SK-N-MC (cell line): ENCODE measurements at regions not wholly inside any gene's neighbourhood (a gene's known extent, or its start where the extent isn't known, plus 50 kb on each side); places are given as distances from the start of the nearest gene placed in this dataset.

ENCODE experiments used
- EZH2 ChIP-seq: fragments of 200-600 bp; sonication (generic); IDR thresholded peaks from one replicate; pipeline ENCODE4 v1.6.1; 2017; ENCODE audit warnings: antibody characterized with exemption
- FOXP2 ChIP-seq: optimal IDR thresholded peaks from 2 replicates; pipeline ENCODE3; 2011; ENCODE audit warnings: mild to moderate bottlenecking, moderate library complexity; ENCODE audit not compliant: insufficient read depth; ENCODE audit errors: extremely low read length, control extremely low read depth
- POLR2AphosphoS5 ChIP-seq: IDR thresholded peaks from 2 replicates; pipeline ENCODE4 v1.6.1; 2012; ENCODE audit warnings: mild to moderate bottlenecking, low read depth, low read length, borderline replicate concordance

DNA sequence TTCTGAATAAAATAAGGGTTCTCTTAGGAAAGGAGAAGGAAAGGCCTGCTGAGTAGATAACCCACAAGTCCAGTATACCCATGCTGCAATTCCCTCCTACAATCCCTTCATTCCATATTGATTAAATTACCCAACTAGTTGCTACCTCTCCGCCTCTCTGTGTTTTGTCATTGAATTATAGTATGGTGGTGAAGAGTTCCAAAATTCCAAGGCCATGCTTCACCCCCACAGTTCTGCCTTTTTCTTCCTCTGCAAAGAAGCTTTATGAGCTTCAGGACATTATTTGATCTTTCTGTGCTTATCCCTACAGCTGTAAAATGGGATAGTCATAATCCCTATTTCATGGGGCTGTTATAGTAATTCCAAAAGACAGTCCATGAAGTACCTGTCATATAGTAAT lies 215.6 kb downstream of the ACTL7B start:
- TF ChIP-seq EZH2 (no peak), POLR2AphosphoS5 (no peak), FOXP2 (no peak)
